ENCODE measurements at regions not wholly inside any gene's neighbourhood (a gene's known extent, or its start where the extent isn't known, plus 50 kb on each side); places are given as distances from the start of the nearest gene placed in this dataset.

DNA sequence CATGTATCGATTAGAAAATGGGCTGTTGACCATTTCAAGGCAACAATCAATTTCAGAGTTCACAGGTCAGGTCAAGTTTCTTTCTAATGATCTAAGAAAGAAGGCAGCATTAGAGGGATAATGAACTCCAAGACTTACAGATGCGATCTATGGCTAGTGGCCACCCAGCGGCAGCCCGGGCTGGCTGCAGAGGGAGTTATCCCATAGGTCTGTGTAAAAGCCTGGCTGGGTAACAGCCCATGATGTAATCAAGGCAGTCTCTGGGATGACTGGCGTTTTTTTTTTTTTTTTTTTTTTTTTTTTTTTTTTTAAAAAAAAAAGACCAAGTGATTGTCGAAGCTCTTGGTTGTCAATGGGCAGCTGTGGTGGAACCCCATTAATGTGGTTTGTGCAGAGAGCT lies 171.1 kb upstream of the SKOR2 start:
- no peak overlapping the region for H3K27ac ChIP-seq (ENCODE audit: low read length)
- H3K4me3 ChIP-seq (ENCODE audit: low read depth in 1 of 2, low read length in 2 of 2) = no peak overlapping the region

DNA sequence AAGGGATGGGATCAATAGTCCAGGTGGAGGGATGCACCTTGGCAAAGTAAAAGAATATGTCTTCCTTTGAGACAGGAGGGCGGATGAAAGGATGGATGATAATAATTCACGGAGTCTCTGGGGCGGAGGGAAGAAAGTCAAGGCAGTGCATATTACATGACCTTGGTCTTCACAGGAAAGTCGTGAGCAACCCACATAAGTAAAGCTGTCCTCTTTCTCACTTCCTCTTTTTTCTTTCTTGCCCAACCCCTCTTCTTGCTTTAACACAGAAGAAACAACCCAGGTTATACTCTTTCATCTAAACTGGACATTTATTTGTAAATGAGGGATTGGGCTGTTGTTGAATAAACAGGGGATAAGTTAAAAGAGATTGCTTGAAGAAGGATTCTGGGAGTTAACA lies 168.7 kb upstream of the SKOR2 start:
- DNase-seq (no peak), ATAC-seq (ENCODE audit: insufficient read depth, low read depth) (no peak)
- Histone ChIP-seq H2AFZ (ENCODE audit: low read depth, low read length) (no peak overlapping the region), H3K9me3 (ENCODE audit: insufficient read depth, low read length, severe bottlenecking) (no peaks in the 10 kb centered on the region), H3K4me1 (ENCODE audit: insufficient read depth, low read length) (no peaks in the 10 kb centered on the region), H3K79me2 (ENCODE audit: insufficient read depth, low read length) (no peaks in the 10 kb centered on the region), H3K27ac (ENCODE audit: low read length) (no peak overlapping the region), H3K9ac (ENCODE audit: low read depth, low read length) (no peak overlapping the region), H4K20me1 (ENCODE audit: insufficient read depth, low read length) (no peaks in the 10 kb centered on the region), H3K36me3 (ENCODE audit: insufficient read depth, low read length) (no peaks in the 10 kb centered on the region), H3K4me3 (ENCODE audit: low read depth in 1 of 2, low read length in 2 of 2) (no peak overlapping the region), H3K4me2 (ENCODE audit: insufficient read depth, low read length) (no peak overlapping the region), H3K27me3 (ENCODE audit: insufficient read depth, low read length, poor library complexity) (peaks cover 65% of the 10 kb centered on the region)
- no peak for TF ChIP-seq EZH2 (IDR thresholded peaks at IDR 0.05; ENCODE audit: borderline replicate concordance, low read depth, low read length, severe bottlenecking)
- TF ChIP-seq, protein P1, sequence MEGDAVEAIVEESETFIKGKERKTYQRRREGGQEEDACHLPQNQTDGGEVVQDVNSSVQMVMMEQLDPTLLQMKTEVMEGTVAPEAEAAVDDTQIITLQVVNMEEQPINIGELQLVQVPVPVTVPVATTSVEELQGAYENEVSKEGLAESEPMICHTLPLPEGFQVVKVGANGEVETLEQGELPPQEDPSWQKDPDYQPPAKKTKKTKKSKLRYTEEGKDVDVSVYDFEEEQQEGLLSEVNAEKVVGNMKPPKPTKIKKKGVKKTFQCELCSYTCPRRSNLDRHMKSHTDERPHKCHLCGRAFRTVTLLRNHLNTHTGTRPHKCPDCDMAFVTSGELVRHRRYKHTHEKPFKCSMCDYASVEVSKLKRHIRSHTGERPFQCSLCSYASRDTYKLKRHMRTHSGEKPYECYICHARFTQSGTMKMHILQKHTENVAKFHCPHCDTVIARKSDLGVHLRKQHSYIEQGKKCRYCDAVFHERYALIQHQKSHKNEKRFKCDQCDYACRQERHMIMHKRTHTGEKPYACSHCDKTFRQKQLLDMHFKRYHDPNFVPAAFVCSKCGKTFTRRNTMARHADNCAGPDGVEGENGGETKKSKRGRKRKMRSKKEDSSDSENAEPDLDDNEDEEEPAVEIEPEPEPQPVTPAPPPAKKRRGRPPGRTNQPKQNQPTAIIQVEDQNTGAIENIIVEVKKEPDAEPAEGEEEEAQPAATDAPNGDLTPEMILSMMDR (IDR thresholded peaks at IDR 0.05; ENCODE audit: borderline replicate concordance, extremely low read depth, low read length, poor library complexity, severe bottlenecking) = no peak

More for the DNA sequence above, 171.1 kb upstream of the SKOR2 start:
- H3K9me3 ChIP-seq (ENCODE audit: insufficient read depth, low read length, severe bottlenecking) = no peaks in the 10 kb centered on the region
- DNase-seq (no peak), ATAC-seq (ENCODE audit: insufficient read depth, low read depth) (no peak)
- no peaks in the 10 kb centered on the region for H3K36me3 ChIP-seq (ENCODE audit: insufficient read depth, low read length)
- TF ChIP-seq, protein P1 (IDR thresholded peaks at IDR 0.05; ENCODE audit: borderline replicate concordance, extremely low read depth, low read length, poor library complexity, severe bottlenecking) = no peak
- no peak for TF ChIP-seq EZH2 (IDR thresholded peaks at IDR 0.05; ENCODE audit: borderline replicate concordance, low read depth, low read length, severe bottlenecking)
- H3K4me2 ChIP-seq (ENCODE audit: insufficient read depth, low read length) = no peak overlapping the region
- H3K9ac ChIP-seq (ENCODE audit: low read depth, low read length) = no peak overlapping the region
- H3K27me3 ChIP-seq (ENCODE audit: insufficient read depth, low read length, poor library complexity) = peaks cover 49% of the 10 kb centered on the region
- no peaks in the 10 kb centered on the region for H3K79me2 ChIP-seq (ENCODE audit: insufficient read depth, low read length)
- H4K20me1 ChIP-seq (ENCODE audit: insufficient read depth, low read length) = no peaks in the 10 kb centered on the region
- no peak overlapping the region for H2AFZ ChIP-seq (ENCODE audit: low read depth, low read length)
- H3K4me1 ChIP-seq (ENCODE audit: insufficient read depth, low read length) = no peaks in the 10 kb centered on the region

DNA sequence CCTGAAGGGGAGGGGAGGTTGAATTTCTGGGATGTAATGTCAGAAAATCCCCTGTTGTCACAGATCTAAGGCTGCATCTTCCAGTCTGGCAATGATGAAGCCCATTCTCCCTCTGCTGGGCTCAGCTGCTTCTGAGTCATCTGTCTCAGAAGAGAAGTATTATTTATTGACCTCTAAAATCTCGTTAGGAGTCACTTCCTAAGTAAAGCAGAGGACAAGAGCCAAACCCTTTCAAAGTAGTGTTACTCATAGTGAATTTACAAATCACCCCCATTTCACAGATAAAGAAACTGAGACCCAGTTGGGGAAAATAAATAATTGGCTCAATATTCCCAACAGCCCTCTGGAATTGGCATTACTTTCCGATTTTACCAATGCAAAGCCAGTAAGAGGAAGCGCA lies 167.3 kb upstream of the SKOR2 start:
- Histone ChIP-seq H4K20me1 (ENCODE audit: insufficient read depth, low read length) (no peaks in the 10 kb centered on the region), H2AFZ (ENCODE audit: low read depth, low read length) (no peak overlapping the region), H3K27ac (ENCODE audit: low read length) (no peak overlapping the region), H3K9ac (ENCODE audit: low read depth, low read length) (no peak overlapping the region), H3K27me3 (ENCODE audit: insufficient read depth, low read length, poor library complexity) (peaks cover 58% of the 10 kb centered on the region), H3K4me2 (ENCODE audit: insufficient read depth, low read length) (no peak overlapping the region), H3K4me3 (ENCODE audit: low read depth in 1 of 2, low read length in 2 of 2) (no peak overlapping the region), H3K9me3 (ENCODE audit: insufficient read depth, low read length, severe bottlenecking) (no peaks in the 10 kb centered on the region), H3K4me1 (ENCODE audit: insufficient read depth, low read length) (no peaks in the 10 kb centered on the region), H3K79me2 (ENCODE audit: insufficient read depth, low read length) (no peaks in the 10 kb centered on the region), H3K36me3 (ENCODE audit: insufficient read depth, low read length) (no peaks in the 10 kb centered on the region)
- DNase-seq (no peak), ATAC-seq (ENCODE audit: insufficient read depth, low read depth) (no peak)
- no peak for TF ChIP-seq EZH2 (IDR thresholded peaks at IDR 0.05; ENCODE audit: borderline replicate concordance, low read depth, low read length, severe bottlenecking)
- TF ChIP-seq, protein P1 (IDR thresholded peaks at IDR 0.05; ENCODE audit: borderline replicate concordance, extremely low read depth, low read length, poor library complexity, severe bottlenecking) = no peak

DNA sequence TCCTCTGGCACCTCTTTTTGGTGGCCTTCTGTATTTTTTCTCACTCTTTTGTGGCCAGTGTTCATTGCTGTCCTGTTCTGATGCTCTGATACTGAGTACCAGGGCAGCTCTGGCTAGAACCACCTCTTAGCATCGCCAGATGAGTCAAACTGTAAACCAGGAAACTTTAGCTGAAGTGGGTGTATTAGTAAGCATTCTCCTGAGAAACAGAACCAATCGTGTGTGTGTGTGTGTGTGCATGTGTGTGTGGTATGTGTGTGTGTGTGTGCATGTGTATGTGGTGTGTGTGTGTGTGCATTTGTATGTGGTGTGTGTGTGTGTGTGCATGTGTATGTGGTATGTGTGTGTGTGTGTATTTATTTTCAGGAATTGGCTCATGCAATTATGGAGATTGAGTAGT lies 166.3 kb upstream of the SKOR2 start:
- Histone ChIP-seq H4K20me1 (ENCODE audit: insufficient read depth, low read length) (no peaks in the 10 kb centered on the region), H3K27me3 (ENCODE audit: insufficient read depth, low read length, poor library complexity) (peaks cover 62% of the 10 kb centered on the region), H3K79me2 (ENCODE audit: insufficient read depth, low read length) (no peaks in the 10 kb centered on the region), H3K36me3 (ENCODE audit: insufficient read depth, low read length) (no peaks in the 10 kb centered on the region), H3K9ac (ENCODE audit: low read depth, low read length) (no peak overlapping the region), H3K4me1 (ENCODE audit: insufficient read depth, low read length) (no peaks in the 10 kb centered on the region), H2AFZ (ENCODE audit: low read depth, low read length) (no peak overlapping the region), H3K4me3 (ENCODE audit: low read depth in 1 of 2, low read length in 2 of 2) (no peak overlapping the region), H3K27ac (ENCODE audit: low read length) (no peak overlapping the region), H3K4me2 (ENCODE audit: insufficient read depth, low read length) (no peak overlapping the region), H3K9me3 (ENCODE audit: insufficient read depth, low read length, severe bottlenecking) (no peaks in the 10 kb centered on the region)
- no peak for ATAC-seq (ENCODE audit: insufficient read depth, low read depth)
- no peak for TF ChIP-seq EZH2 (IDR thresholded peaks at IDR 0.05; ENCODE audit: borderline replicate concordance, low read depth, low read length, severe bottlenecking)
- TF ChIP-seq, protein P1 (IDR thresholded peaks at IDR 0.05; ENCODE audit: borderline replicate concordance, extremely low read depth, low read length, poor library complexity, severe bottlenecking) = no peak
- DNase-seq = no peak

Measured in DND-41 (cell line).